ENCODE measurements at regions not wholly inside any gene's neighbourhood (a gene's known extent, or its start where the extent isn't known, plus 50 kb on each side); places are given as distances from the start of the nearest gene placed in this dataset.

GRCh38 chr4:104630272-104630671 is 135.6 kb upstream of the CXXC4 start:
- no peak for TF ChIP-seq CTCF (IDR thresholded peaks at IDR 0.05)
- no peak for TF ChIP-seq POLR2A (IDR thresholded peaks at IDR 0.05)
- 72 to 83% (median 78%) methylated on average over 1 of the region's 1 CpG for WGBS, 4 donors
- intact Hi-C loops (cut with DNase I): no loop called here

GRCh38 chr4:104631000-104631399 is 136.3 kb upstream of the CXXC4 start:
- Histone ChIP-seq H3K27me3 (no peaks in the 10 kb centered on the region), H3K4me3 (no peak overlapping the region), H3K9me3 (replicated peaks in 1 of 3) (no peaks in the 10 kb centered on the region), H3K4me1 (replicated peaks in 1 of 2) (no peaks in the 10 kb centered on the region), H3K36me3 (replicated peaks in 1 of 2) (no peaks in the 10 kb centered on the region), H3K27ac (no peak overlapping the region)
- WGBS, 4 donors: 90 to 95% (median 91%) methylated on average over 1 of the region's 1 CpG
- intact Hi-C loops (cut with DNase I): no loop called here
- TF ChIP-seq POLR2A (IDR thresholded peaks at IDR 0.05) (no peak), CTCF (IDR thresholded peaks at IDR 0.05) (no peak)
- no peak for DNase-seq

More at GRCh38 chr4:104630272-104630671, 135.6 kb upstream of the CXXC4 start:
- Histone ChIP-seq H3K4me3 (no peak overlapping the region), H3K27ac (no peak overlapping the region), H3K9me3 (replicated peaks in 1 of 3) (no peaks in the 10 kb centered on the region), H3K36me3 (replicated peaks in 1 of 2) (no peaks in the 10 kb centered on the region), H3K4me1 (replicated peaks in 1 of 2) (no peaks in the 10 kb centered on the region), H3K27me3 (no peaks in the 10 kb centered on the region)
- no peak for DNase-seq

GRCh38 chr4:104641418-104641817 is 146.7 kb upstream of the CXXC4 start:
- no peak overlapping the region for H3K4me3 ChIP-seq
- no peak overlapping the region for H3K27ac ChIP-seq
- no peaks in the 10 kb centered on the region for H3K36me3 ChIP-seq (replicated peaks in 1 of 2)
- no peaks in the 10 kb centered on the region for H3K9me3 ChIP-seq (replicated peaks in 1 of 3)
- H3K27me3 ChIP-seq: no peaks in the 10 kb centered on the region
- TF ChIP-seq CTCF (IDR thresholded peaks at IDR 0.05): no peak
- no peak for TF ChIP-seq POLR2A (IDR thresholded peaks at IDR 0.05)
- H3K4me1 ChIP-seq (replicated peaks in 1 of 2): no peaks in the 10 kb centered on the region
- intact Hi-C loops (cut with DNase I): no loop called here
- 46 to 67% (median 58%) methylated on average over 3 of the region's 3 CpGs for WGBS, 4 donors
- DNase-seq: no peak

- Histone ChIP-seq H3K4me1 (replicated peaks in 1 of 2) (no peaks in the 10 kb centered on the region), H3K36me3 (replicated peaks in 1 of 2) (no peaks in the 10 kb centered on the region), H3K27me3 (no peaks in the 10 kb centered on the region), H3K4me3 (no peak overlapping the region), H3K27ac (no peak overlapping the region), H3K9me3 (replicated peaks in 1 of 3) (no peaks in the 10 kb centered on the region)
- no peak for DNase-seq
- WGBS, 4 donors: 42 to 67% (median 54%) methylated on average over 3 of the region's 3 CpGs
- TF ChIP-seq CTCF (IDR thresholded peaks at IDR 0.05) (no peak), POLR2A (IDR thresholded peaks at IDR 0.05) (no peak)
- intact Hi-C loops (cut with DNase I): no loop called here
Observed at GRCh38 chr4:104642521-104642920, 147.8 kb upstream of the CXXC4 start.

All from adrenal gland (tissue), 9 donors.